BJ (cell line): ENCODE measurements at regions not wholly inside any gene's neighbourhood (a gene's known extent, or its start where the extent isn't known, plus 50 kb on each side); places are given as distances from the start of the nearest gene placed in this dataset.
A peak's percentile ranks its signal among the peaks of the same experiment; 100 is the strongest.
"Not testable (repeated sequence)": the region's sequence is repeated elsewhere in the genome, so short reads cannot be mapped to it uniquely, and the experiment has no call there.

Source experiments
- CTCF ChIA-PET: fragments of 350-600 bp; formaldehyde crosslinking; extraction: SDS; loops from one replicate; lab custom pipeline; 2021; ENCODE audit warnings: antibody characterized with exemption, inconsistent platforms; lab: Yijun Ruan, JAX
- POLR2A ChIA-PET: fragments of 300-600 bp; sonication (Branson Sonifier 250); formaldehyde crosslinking; extraction: SDS; loops from one replicate; lab custom pipeline; 2021; ENCODE audit warnings: antibody characterized with exemption; lab: Charles Lee
- DNase-seq: peaks from one replicate; pipeline ENCODE4 v3.0.0-alpha.2; 2011; ENCODE audit warnings: low read depth
- H3K27me3 ChIP-seq: 2 replicates; pipeline ENCODE4 v1.6.0; 2011; ENCODE audit warnings: low read length; ENCODE audit not compliant: control insufficient read depth, insufficient read depth
- H3K36me3 ChIP-seq: 2 replicates; pipeline ENCODE4 v1.5.1; 2011; ENCODE audit warnings: low read length; ENCODE audit not compliant: control insufficient read depth, insufficient read depth
- H3K4me3 ChIP-seq: 2 replicates; pipeline ENCODE4 v1.5.1; 2011; ENCODE audit warnings: low read depth, mild to moderate bottlenecking, control low read depth, low read length
- TF ChIP-seq, protein P1 (sequence below): IDR thresholded peaks from 2 replicates; pipeline ENCODE4 v1.5.1; 2011; ENCODE audit warnings: low read depth, mild to moderate bottlenecking, control low read depth, inconsistent platforms, low read length, moderate library complexity; ENCODE audit not compliant: insufficient read depth

DNA sequence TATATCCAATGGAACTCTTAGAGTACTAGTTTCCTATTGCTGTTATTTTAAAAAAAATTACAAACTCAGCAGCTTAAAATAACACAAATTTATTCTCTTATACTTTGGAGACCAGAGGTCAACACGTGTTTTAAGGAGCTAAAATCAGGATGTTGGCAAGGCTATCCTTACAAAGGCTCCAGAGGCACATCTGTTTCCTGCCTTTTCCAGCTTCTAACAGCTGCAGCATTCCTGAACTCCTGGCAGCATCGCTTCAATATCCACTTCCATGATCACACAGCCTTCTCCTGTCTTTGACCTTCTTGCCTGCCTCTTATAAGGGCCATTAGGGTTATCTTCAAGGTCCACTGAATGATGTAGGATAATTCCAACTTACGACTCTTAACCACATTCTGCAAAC, 92.2 kb upstream of the CCNG1 start:
- ChIA-PET CTCF (interaction anchor here (1.4 kb wide), 1 partner anchor 64 kb away, joined by 4 read pairs; no protein-coding TSS in a partner anchor), POLR2A (no interaction called here)
- TF ChIP-seq, protein P1, sequence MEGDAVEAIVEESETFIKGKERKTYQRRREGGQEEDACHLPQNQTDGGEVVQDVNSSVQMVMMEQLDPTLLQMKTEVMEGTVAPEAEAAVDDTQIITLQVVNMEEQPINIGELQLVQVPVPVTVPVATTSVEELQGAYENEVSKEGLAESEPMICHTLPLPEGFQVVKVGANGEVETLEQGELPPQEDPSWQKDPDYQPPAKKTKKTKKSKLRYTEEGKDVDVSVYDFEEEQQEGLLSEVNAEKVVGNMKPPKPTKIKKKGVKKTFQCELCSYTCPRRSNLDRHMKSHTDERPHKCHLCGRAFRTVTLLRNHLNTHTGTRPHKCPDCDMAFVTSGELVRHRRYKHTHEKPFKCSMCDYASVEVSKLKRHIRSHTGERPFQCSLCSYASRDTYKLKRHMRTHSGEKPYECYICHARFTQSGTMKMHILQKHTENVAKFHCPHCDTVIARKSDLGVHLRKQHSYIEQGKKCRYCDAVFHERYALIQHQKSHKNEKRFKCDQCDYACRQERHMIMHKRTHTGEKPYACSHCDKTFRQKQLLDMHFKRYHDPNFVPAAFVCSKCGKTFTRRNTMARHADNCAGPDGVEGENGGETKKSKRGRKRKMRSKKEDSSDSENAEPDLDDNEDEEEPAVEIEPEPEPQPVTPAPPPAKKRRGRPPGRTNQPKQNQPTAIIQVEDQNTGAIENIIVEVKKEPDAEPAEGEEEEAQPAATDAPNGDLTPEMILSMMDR: no peak
- no peak for DNase-seq
- no peaks in the 10 kb centered on the region for H3K27me3 ChIP-seq
- H3K36me3 ChIP-seq: no peaks in the 10 kb centered on the region
- H3K4me3 ChIP-seq: no peak overlapping the region

DNA sequence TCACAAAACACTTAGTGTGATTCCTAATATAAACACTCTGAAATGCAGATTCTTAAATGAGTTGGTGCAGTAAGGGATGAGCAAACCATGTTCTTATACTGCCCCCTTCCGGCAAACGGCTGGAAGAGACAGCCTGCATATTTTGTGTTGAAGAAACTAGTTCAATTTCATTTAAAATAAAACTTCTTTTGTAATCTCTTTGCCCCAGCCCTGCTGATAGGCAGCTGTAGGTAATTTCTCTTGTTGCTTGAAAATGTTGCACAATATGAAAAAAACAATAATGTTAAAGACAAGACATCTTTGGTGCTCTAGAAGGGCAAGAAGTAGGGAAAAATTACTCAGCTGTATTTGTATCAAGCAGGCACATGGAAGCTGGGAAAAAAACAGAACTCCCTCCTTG, 89.7 kb upstream of the CCNG1 start:
- ChIA-PET POLR2A (no interaction called here), CTCF (interaction anchor here (0.9 to 1.9 kb wide), 7 partner anchors 9 to 1804 kb away, joined by 3 to 8 read pairs (median 4); no protein-coding TSS in a partner anchor)
- TF ChIP-seq, protein P1: peak; percentile 77
- Histone ChIP-seq H3K4me3 (no peak overlapping the region), H3K27me3 (no peaks in the 10 kb centered on the region), H3K36me3 (no peaks in the 10 kb centered on the region)
- DNase-seq: peak; percentile 2

DNA sequence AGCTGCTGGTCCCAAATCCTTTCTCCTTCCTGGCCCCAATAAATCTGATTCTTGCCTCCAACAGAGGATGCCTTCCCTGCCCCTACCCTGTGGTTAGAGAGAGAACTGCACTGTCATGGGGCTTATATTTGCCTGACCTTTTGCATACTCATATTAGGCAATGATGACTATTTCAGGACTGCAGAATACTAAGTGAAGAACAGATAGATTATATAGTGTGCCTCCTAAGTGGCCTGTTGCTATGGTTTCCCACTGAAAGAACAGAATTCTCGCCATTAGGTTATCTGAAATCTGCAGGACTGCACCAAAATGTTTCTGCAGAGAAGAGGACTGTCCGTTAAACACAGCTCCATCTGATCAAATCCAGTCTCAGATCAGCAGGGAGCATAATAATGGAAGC, 87.3 kb upstream of the CCNG1 start:
- Histone ChIP-seq H3K36me3 (no peaks in the 10 kb centered on the region), H3K4me3 (no peak overlapping the region), H3K27me3 (no peaks in the 10 kb centered on the region)
- TF ChIP-seq, protein P1: no peak
- POLR2A ChIA-PET: no interaction called here
- CTCF ChIA-PET: no interaction called here
- no peak for DNase-seq

DNA sequence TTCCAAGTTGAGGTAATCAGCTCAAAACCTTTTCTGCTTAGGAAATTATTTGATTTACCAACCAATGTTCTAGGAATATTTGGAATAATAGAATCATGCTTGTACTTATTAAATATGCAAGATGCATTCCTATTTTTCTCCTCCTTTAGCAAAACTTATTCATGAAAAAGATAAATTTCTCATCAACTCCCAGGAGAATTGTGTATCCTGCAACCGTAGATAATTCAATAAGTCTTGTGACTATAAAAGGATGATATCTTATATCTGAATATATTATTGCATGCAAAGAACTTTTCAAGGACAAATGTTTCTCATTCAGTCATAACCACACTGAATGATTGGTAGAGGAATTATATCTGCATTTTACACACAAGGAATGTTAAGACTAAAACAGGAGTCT, 84.9 kb upstream of the CCNG1 start:
- Histone ChIP-seq H3K27me3 (no peaks in the 10 kb centered on the region), H3K36me3 (no peaks in the 10 kb centered on the region), H3K4me3 (no peak overlapping the region)
- ChIA-PET CTCF (interaction anchor here (1.0 kb wide), 1 partner anchor 56 kb away, joined by 5 read pairs; no protein-coding TSS in a partner anchor), POLR2A (no interaction called here)
- DNase-seq: no peak
- TF ChIP-seq, protein P1: no peak

DNA sequence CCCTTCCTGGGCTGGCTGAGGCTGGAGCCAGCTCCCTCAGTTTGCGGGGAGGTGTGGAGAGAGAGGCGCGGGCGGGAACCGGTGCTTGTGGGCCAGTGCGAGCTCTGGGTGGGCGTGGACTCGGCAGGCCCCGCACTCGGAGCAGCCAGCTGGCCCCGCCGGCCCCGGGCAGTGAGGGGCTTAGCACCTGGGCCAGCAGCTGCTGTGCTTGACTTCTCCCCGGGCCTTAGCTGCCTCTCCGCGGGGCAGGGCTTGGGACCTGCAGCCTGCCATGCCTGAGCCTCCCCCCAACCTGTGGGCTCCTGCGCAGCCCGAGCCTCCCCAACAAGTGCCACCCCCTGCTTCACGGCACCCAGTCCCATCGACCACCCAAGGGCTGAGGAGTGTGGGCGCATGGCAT, 81.6 kb upstream of the CCNG1 start:
- H3K27me3 ChIP-seq, POLR2A ChIA-PET, CTCF ChIA-PET, DNase-seq, H3K4me3 ChIP-seq, H3K36me3 ChIP-seq: not testable (repeated sequence)

DNA sequence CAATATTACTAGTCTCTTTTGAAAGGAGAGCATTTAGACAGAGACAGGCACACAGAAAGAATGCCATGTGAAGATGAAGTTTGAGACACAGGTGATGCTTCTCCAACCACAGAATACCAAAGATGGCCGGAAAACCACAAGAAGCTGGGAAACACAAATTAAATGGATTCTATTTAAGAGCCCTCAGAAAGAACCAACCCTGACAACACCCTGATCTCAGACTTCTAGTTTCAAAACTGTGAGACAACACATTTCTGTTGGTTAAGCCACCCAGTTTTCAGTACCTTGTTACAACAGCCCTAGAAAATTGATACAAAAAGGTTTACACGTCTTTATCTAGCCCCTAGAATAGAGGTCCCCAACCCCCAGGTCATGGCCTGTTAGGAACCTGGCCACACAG, 79.8 kb upstream of the CCNG1 start:
- CTCF ChIA-PET: interaction anchor here (1.5 kb wide), 1 partner anchor 10 kb away, joined by 4 read pairs; no protein-coding TSS in a partner anchor
- Histone ChIP-seq H3K36me3 (no peaks in the 10 kb centered on the region), H3K27me3 (no peaks in the 10 kb centered on the region), H3K4me3 (no peak overlapping the region)
- no peak for DNase-seq
- TF ChIP-seq, protein P1: no peak
- POLR2A ChIA-PET: no interaction called here
